ENCODE measurements at regions not wholly inside any gene's neighbourhood (a gene's known extent, or its start where the extent isn't known, plus 50 kb on each side); places are given as distances from the start of the nearest gene placed in this dataset.
"Not testable (repeated sequence)": the region's sequence is repeated elsewhere in the genome, so short reads cannot be mapped to it uniquely, and the experiment has no call there.

- no peak for DNase-seq (ENCODE audit: low spot score)
Measured at GRCh38 chr2:211144078-211144477, 587.7 kb downstream of the CPS1 start.

GRCh38 chr2:211144974-211145665 is 588.7 kb downstream of the CPS1 start:
- DNase-seq (ENCODE audit: low spot score), result no peak

- no peak for DNase-seq (ENCODE audit: low spot score)
Measured at GRCh38 chr2:211149731-211150130, 593.3 kb downstream of the CPS1 start.

- DNase-seq (ENCODE audit: low spot score), result no peak
Measured at GRCh38 chr2:211157211-211157610, 600.8 kb downstream of the CPS1 start.

GRCh38 chr2:211157856-211158463 is 601.6 kb downstream of the CPS1 start:
- DNase-seq (ENCODE audit: low spot score), result peak; percentile 82

- DNase-seq (ENCODE audit: low spot score), result no peak
Measured at GRCh38 chr2:211159972-211160371, 603.6 kb downstream of the CPS1 start.

- DNase-seq (ENCODE audit: low spot score), result no peak
Measured at GRCh38 chr2:211161236-211161635, 604.8 kb downstream of the CPS1 start.

- DNase-seq (ENCODE audit: low spot score), result no peak
Measured at GRCh38 chr2:211162911-211163310, 606.5 kb downstream of the CPS1 start.

GRCh38 chr2:211170843-211171242 is 614.4 kb downstream of the CPS1 start:
- DNase-seq (ENCODE audit: low spot score), result no peak

GRCh38 chr2:211174021-211174420 is 617.6 kb downstream of the CPS1 start:
- DNase-seq (ENCODE audit: low spot score), result no peak

GRCh38 chr2:211174631-211175030 is 618.2 kb downstream of the CPS1 start:
- no peak for DNase-seq (ENCODE audit: low spot score)

GRCh38 chr2:211175956-211176355 is 619.6 kb downstream of the CPS1 start:
- no peak for DNase-seq (ENCODE audit: low spot score)

- DNase-seq (ENCODE audit: low spot score), result no peak
Measured at GRCh38 chr2:211176514-211177141, 620.2 kb downstream of the CPS1 start.

GRCh38 chr2:211181626-211182025 is 625.2 kb downstream of the CPS1 start:
- DNase-seq (ENCODE audit: low spot score), result peak; percentile 8

- DNase-seq (ENCODE audit: low spot score), result no peak
Measured at GRCh38 chr2:211187602-211188001, 631.2 kb downstream of the CPS1 start.

GRCh38 chr2:211203986-211204385 is 647.6 kb downstream of the CPS1 start:
- DNase-seq (ENCODE audit: low spot score), result no peak

- no peak for DNase-seq (ENCODE audit: low spot score)
Measured at GRCh38 chr2:211204456-211204855, 648.1 kb downstream of the CPS1 start.

- no peak for DNase-seq (ENCODE audit: low spot score)
Measured at GRCh38 chr2:211204902-211205301, 648.5 kb downstream of the CPS1 start.

- DNase-seq (ENCODE audit: low spot score), result no peak
Measured at GRCh38 chr2:211205358-211205757, 649.0 kb downstream of the CPS1 start.

GRCh38 chr2:211205836-211206235 is 649.4 kb downstream of the CPS1 start:
- DNase-seq (ENCODE audit: low spot score), result no peak

GRCh38 chr2:211216221-211216620 is 659.8 kb downstream of the CPS1 start:
- DNase-seq (ENCODE audit: low spot score), result no peak

- DNase-seq (ENCODE audit: low spot score), result not testable (repeated sequence)
Measured at GRCh38 chr2:211219548-211219947, 663.1 kb downstream of the CPS1 start.

GRCh38 chr2:211225784-211226183 is 669.4 kb downstream of the CPS1 start:
- no peak for DNase-seq (ENCODE audit: low spot score)
